H1 (cell line): ENCODE measurements at regions not wholly inside any gene's neighbourhood (a gene's known extent, or its start where the extent isn't known, plus 50 kb on each side); places are given as distances from the start of the nearest gene placed in this dataset.

Experiments
- BRCA1 ChIP-seq: IDR thresholded peaks from 2 replicates; pipeline ENCODE4 v1.6.1; 2012; ENCODE audit warnings: low read depth, low read length, improper control_type of control experiment
- CHD2 ChIP-seq: IDR thresholded peaks from 2 replicates; pipeline ENCODE4 v1.6.1; 2012; ENCODE audit warnings: low read length, improper control_type of control experiment
- CREB1 ChIP-seq: IDR thresholded peaks from 2 replicates; pipeline ENCODE4 v1.6.1; 2012; ENCODE audit warnings: inconsistent platforms
- CTCF ChIP-seq, 3 experiments: IDR thresholded peaks; 1 replicate in 2 of 3; 2 replicates in 1 of 3; pipeline versions ENCODE4 v1.5.1 to v1.6.1; 2011; ENCODE audit warnings: low read length in 3 of 3, mild to moderate bottlenecking in 3 of 3, inconsistent platforms in 2 of 3, low read depth in 1 of 3, moderate library complexity in 1 of 3; ENCODE audit not compliant: insufficient read depth in 1 of 3; ENCODE audit errors: control extremely low read depth in 1 of 3
- EGR1 ChIP-seq: IDR thresholded peaks from 2 replicates; pipeline ENCODE4 v1.6.1; 2011; ENCODE audit warnings: low read depth, low read length, borderline replicate concordance
- FOSL1 ChIP-seq: IDR thresholded peaks from 2 replicates; pipeline ENCODE4 v1.6.1; 2011; ENCODE audit warnings: mild to moderate bottlenecking, low read depth, low read length, moderate library complexity; ENCODE audit not compliant: insufficient read depth
- GABPA ChIP-seq: IDR thresholded peaks from 2 replicates; pipeline ENCODE4 v1.6.1; 2011; ENCODE audit warnings: mild to moderate bottlenecking, low read length, moderate library complexity, borderline replicate concordance; ENCODE audit not compliant: insufficient read depth
- GTF2F1 ChIP-seq: IDR thresholded peaks from 2 replicates; pipeline ENCODE4 v1.6.1; 2012; ENCODE audit warnings: low read depth, low read length, improper control_type of control experiment, borderline replicate concordance
- JUND ChIP-seq: IDR thresholded peaks from 2 replicates; pipeline ENCODE4 v1.6.1; 2011; ENCODE audit warnings: mild to moderate bottlenecking, improper control_type of control experiment, low read length
- POLR2AphosphoS5 ChIP-seq: IDR thresholded peaks from 2 replicates; pipeline ENCODE4 v1.6.1; 2011; ENCODE audit warnings: low read depth, low read length
- SIX5 ChIP-seq: IDR thresholded peaks from 2 replicates; pipeline ENCODE4 v1.6.1; 2011; ENCODE audit warnings: mild to moderate bottlenecking, low read depth, low read length
- SP1 ChIP-seq: IDR thresholded peaks from 2 replicates; pipeline ENCODE4 v1.6.1; 2011; ENCODE audit warnings: low read depth, low read length
- SP2 ChIP-seq: IDR thresholded peaks from 2 replicates; pipeline ENCODE4 v1.6.1; 2012; ENCODE audit warnings: mild to moderate bottlenecking, low read length, inconsistent platforms
- SP4 ChIP-seq: IDR thresholded peaks from 2 replicates; pipeline ENCODE4 v1.6.1; 2012; ENCODE audit warnings: low read length, inconsistent platforms
- SRF ChIP-seq: IDR thresholded peaks from 2 replicates; pipeline ENCODE4 v1.6.1; 2011; ENCODE audit warnings: mild to moderate bottlenecking, low read depth, low read length, moderate library complexity
- TBP ChIP-seq: IDR thresholded peaks from 2 replicates; pipeline ENCODE4 v1.6.1; 2011; ENCODE audit warnings: low read depth, low read length, improper control_type of control experiment
- TEAD4 ChIP-seq: IDR thresholded peaks from 2 replicates; pipeline ENCODE4 v1.6.1; 2012; ENCODE audit warnings: low read depth, low read length, inconsistent platforms, mixed read lengths
- TF ChIP-seq, protein P1 (sequence below): IDR thresholded peaks from 2 replicates; pipeline ENCODE4 v1.6.1; 2012; ENCODE audit warnings: inconsistent platforms

- no peak for TF ChIP-seq JUND
- no peak for TF ChIP-seq GTF2F1
- TF ChIP-seq CREB1 = no peak
- no peak for TF ChIP-seq GABPA
- TF ChIP-seq TBP = no peak
- TF ChIP-seq SP1 = no peak
- no peak for TF ChIP-seq SIX5
- no peak for TF ChIP-seq EGR1
- TF ChIP-seq CTCF (IDR thresholded peaks at IDR 0.05; ENCODE audit: control extremely low read depth in 1 of 3, insufficient read depth in 1 of 3, low read depth in 1 of 3, low read length in 3 of 3) = no peak
- TF ChIP-seq POLR2AphosphoS5 = no peak
- TF ChIP-seq SP2 = no peak
- TF ChIP-seq CHD2 = no peak
- no peak for TF ChIP-seq TEAD4
- TF ChIP-seq SRF = no peak
- no peak for TF ChIP-seq SP4
- TF ChIP-seq BRCA1 = no peak
- TF ChIP-seq, protein P1, sequence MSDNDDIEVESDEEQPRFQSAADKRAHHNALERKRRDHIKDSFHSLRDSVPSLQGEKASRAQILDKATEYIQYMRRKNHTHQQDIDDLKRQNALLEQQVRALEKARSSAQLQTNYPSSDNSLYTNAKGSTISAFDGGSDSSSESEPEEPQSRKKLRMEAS = no peak
- no peak for TF ChIP-seq FOSL1
These were observed 1328.3 kb downstream of the TECRL start (continued) for GRCh38 chr4:63080934-63081333.
